ENCODE measurements at regions not wholly inside any gene's neighbourhood (a gene's known extent, or its start where the extent isn't known, plus 50 kb on each side); places are given as distances from the start of the nearest gene placed in this dataset.

GRCh38 chr2:128368437-128369107, 49.9 kb upstream of the HS6ST1 start:
- no peak for DNase-seq

GRCh38 chr2:128369108-128369555, 50.5 kb upstream of the HS6ST1 start:
- DNase-seq: no peak

DNA sequence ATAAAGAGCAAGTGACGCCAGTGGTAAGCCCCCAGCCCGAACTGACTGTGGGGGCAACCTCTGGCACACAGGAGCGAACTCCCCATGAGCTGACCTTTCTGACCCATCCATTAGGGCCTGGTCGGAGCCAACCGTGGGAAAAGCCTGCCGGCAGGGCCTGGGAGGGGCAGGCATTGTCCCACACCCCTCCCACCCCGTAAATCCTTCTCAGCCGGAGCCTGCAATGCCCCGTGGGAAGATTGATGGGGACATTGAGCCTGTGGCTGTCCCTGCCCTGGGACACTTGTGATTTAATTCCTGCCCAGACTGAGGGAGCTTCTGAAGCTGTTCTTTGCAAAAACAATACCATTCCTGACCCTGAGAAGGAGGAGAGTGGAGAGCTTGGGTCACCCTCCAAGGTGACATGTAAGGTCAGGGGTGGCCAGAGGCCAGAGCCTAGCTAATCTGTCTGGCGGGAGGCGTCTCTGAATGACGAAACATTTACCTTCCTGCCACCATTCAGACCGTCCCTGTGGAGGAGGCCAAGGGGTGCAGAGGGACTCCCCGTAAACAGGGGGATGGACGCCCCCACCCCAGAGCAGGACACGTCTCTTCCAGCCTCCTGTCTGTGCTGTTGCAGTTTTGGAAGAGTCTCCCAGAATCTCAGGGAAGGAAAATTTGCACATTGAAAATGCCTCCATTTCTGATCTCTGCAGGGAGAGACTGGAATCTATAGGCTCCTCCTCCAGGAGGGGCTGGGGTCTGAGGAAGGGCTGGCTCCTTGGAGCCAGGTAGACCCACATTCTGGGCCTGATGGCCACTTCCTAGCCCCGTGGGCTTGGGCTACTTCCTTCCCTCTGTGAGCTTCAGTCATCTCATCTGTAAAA, 51.2 kb upstream of the HS6ST1 start:
- no peak for DNase-seq

DNA sequence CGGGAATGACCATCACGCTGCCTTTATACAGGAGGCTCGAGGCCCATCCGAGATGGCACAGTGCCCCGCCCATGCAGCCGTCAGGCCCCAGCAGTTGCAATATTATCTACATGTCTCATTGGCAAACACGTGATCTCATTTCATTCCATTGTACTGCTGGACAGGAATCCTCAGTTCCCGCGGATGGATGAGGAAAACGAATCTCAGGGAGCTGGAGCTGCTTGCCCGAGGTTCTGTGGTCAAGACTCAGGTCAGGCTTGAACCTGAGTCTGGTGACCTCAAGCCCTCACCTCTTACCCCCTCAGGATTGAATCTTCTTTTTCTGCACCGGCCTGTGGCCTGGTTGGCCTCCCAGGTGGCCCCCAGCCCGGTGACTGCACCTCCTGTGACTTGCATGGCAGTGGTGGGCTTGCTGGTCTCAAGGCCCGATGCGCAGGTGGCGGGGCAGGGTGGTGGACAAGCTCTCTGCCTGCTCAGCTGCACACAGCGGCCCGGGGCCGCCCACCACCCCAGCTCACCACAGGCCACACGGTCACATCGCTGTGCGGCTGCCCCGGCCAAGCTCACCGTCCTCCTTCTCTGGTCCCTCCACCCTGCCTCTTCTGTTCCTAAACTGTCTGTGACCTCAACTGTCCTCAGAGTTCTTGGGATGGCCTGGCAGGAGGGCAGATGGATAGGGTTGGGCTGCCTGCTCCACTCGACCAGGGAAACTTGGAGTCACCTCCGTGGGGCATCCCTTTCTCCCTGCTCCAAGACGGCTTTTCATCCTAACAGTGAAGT, 52.0 kb upstream of the HS6ST1 start:
- no peak for DNase-seq

GRCh38 chr2:128371248-128371630, 52.6 kb upstream of the HS6ST1 start:
- DNase-seq: no peak

DNA sequence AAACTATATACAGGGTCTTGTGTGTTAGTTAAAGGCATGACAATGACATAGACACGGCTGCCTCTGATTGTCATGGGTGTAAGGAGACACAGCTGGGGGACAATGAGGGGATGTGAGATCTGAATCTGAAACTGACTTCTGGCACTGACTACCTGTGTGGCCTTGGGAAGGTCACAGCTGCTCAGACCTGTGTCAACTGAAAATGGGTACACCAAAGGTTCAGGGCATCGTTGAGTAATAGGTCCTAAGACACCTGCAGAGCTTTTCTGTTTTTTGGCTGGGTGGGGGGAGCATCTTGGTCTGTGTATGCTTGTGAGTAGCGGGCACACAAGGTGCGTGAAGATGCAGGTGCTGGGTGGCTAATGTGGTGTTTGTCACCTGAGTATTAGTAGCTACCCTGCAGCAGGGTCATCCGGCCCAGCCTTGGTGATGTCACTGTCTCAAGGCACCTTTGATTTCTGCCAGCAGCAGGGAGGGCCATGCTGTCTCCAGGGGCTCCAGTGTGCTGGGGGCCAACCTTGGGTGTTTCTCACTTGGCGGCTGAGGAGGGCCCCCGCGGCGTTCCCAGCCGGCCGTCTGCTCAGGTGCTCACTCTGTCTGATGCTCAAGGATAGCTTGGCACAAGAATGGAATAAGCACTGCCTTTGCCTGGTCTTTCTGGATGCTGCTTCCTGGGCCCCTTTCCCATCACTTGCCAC, 53.1 kb upstream of the HS6ST1 start:
- no peak for DNase-seq

GRCh38 chr2:128372621-128373341, 54.1 kb upstream of the HS6ST1 start:
- DNase-seq: no peak

- no peak for DNase-seq
Observed at GRCh38 chr2:128373451-128374000, 54.9 kb upstream of the HS6ST1 start.

DNA sequence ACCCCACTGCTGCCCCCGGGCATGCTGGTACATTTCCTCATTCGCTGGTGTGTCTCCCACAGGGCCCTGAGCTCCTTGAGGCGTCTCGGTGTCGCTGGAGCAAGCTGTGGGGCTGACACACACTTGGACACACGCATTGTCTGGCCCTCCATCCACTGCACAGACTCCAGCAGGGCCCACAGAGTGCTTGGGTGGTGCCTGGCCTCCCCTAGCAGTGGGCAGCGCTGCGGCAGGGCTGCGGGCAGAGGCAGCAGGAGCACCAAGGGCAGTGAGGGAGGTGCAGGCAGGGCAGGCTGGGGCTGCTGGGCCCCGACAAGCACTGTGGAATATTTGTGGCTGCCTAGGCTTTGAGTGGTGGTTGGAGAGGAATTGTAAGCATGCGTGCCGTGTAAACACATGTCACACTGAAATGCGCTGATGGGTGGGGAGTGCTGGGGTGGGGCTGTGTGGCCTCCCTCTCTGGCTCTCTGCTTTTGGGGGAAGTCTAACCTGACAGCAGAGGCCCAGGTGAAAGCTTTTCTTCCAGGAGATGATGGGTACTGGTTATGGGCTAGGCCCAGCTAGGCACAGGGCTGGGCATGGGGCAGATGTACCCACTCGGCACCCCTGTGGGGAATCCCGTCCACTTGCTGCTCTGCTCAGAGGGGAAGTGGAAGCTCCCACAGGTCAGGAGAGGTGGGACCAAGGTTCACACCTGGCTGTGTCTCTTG, 55.5 kb upstream of the HS6ST1 start:
- DNase-seq: no peak

- no peak for DNase-seq
Observed at GRCh38 chr2:128374711-128375413, 56.2 kb upstream of the HS6ST1 start.

DNA sequence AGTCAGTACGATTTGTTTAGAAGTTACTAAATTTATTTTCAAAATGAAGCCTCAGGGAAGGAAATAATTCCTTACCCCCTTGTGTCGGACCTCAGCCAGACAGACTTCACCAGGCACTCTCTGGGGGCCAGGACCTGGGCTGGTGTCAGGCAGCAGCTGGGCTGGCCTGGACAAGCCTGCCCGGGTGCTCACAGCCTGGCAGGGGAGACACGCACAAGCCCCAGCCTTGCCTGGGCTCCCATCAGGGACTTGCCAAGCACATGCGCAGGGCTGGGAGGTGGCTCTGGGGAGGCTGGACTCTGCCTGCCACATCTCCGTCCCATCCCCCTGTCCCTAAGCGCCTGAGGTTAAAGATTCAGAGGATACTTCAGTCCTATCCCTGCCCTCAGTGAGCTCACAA, 56.8 kb upstream of the HS6ST1 start:
- DNase-seq: no peak

- no peak for DNase-seq
Observed at GRCh38 chr2:128376241-128377041, 57.8 kb upstream of the HS6ST1 start.

GRCh38 chr2:128377071-128377910, 58.6 kb upstream of the HS6ST1 start:
- no peak for DNase-seq

DNA sequence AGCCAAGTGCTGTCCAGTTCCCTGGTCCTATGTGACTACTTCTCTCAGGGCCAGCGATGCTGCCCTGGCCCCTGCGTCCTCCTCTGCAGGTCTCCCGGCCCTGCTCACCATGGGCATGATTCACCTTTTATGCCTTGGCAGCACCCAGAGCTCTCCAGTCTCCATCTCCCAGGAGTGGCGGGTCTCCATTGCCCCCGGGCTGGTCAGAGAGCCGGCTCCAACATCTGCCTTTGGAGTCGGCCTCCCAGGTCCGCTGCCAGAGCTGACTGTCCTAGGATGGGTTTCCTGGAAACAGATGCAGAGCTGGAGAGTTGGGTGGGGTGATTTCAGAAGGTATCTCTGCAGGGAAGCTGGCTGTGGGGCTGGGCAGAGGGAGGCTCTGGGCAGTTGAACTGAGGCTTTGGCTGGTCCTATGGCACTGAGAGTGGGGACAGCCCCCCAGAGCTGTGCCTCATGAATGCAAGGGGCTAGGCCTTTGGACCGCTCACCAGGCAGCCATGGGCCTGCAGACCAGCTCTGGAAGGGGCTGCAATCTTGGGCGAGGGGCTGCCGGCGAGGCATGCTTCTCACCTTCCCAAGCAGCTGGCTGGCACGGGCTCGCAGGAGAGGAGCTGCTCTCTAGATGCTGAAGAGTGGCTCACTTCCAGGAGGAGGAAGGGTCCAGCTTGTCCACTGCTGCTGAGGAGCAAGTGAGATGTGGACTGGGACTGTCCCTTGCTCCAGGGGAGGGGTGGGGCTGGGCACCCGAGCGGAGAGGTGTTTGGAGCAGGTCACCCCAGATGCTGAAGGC, 59.8 kb upstream of the HS6ST1 start:
- DNase-seq: no peak

DNA sequence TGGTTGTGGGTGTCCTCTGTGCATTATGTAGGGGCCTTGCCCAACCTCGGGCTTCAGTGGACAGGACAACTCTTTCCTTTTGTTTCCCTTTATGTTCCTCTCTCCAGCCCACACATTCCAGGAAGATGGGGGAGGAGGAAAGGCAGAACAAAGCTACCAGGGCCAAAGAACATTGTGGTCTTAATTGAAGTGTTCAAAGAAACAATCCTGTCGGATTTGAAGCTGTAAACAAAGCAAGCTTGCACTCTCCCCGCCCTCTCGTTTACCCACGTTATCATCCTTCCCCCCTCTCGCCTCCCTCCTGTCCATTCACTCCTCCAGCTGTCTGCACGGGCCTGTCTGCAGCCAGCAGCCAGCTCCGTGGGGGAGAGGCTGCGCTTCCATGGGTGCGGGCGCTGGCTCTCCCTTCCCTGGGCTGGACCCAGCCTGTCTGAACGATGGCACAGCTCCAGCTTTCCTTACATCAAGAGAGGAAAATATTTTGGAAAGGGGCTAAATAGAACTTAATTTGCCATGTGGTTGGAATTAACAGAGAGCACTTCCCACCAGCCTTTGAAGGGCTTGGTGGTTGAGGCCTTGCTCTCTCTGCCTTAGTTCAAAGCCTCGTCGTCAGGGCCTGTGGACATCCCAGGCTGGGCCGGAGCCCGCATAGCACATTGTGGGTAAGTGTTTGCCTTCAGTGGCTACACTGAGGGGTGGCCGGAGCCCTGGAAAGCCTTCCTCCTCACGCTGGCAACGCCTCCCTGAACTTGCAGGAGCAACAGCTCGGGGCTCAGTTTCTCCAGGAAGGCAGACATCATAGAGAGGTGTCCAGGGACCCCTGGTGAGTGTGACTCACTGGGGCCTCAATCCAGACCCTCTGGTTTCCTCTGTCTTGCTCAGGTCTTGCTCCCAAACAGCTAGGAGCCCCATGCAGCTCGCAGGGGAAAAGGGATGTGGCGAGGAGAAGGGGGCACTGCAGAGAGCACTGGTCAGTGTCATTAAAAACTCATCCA, 60.6 kb upstream of the HS6ST1 start:
- DNase-seq: no peak

- DNase-seq: no peak
Observed at GRCh38 chr2:128380061-128380889, 61.6 kb upstream of the HS6ST1 start.

Data from SIG-M5 (cell line).